ENCODE measurements at regions not wholly inside any gene's neighbourhood (a gene's known extent, or its start where the extent isn't known, plus 50 kb on each side); places are given as distances from the start of the nearest gene placed in this dataset.

GRCh38 chr17:13939222-13939621, 130.1 kb upstream of the COX10 start:
- DNase-seq (ENCODE audit: low spot score): peak; percentile 26
- peaks cover 24% of the 10 kb centered on the region for H3K9me3 Mint-ChIP-seq
- TF ChIP-seq HMGA2 (CRISPR knock-in tag; IDR thresholded peaks at IDR 0.05) (no peak), ZSCAN18 (CRISPR knock-in tag; IDR thresholded peaks at IDR 0.05) (no peak), ATF3 (CRISPR knock-in tag; conservative IDR thresholded peaks at IDR 0.05) (no peak)
- peaks cover 4% of the 10 kb centered on the region for H3K36me3 Mint-ChIP-seq
- CTCF ChIA-PET: interaction anchor here (0.7 to 1.4 kb wide), 7 partner anchors 9 to 204 kb away, joined by 3 to 4 read pairs (median 3); no protein-coding TSS in a partner anchor
- H3K27ac Mint-ChIP-seq: no peak overlapping the region
- ATAC-seq: peak; percentile 64
- no peaks in the 10 kb centered on the region for H3K27me3 Mint-ChIP-seq (ENCODE audit: low read depth)
- POLR2A ChIA-PET: interaction anchor here (0.5 kb wide), 1 partner anchor 220 kb away, joined by 3 read pairs; no protein-coding TSS in a partner anchor
- H3K4me3 Mint-ChIP-seq: no peak overlapping the region
- no peaks in the 10 kb centered on the region for H3K4me1 Mint-ChIP-seq

- ChIA-PET CTCF (interaction anchor here (0.6 to 0.9 kb wide), 2 partner anchors 9 to 54 kb away, joined by 3 read pairs; no protein-coding TSS in a partner anchor), POLR2A (interaction anchor here (0.6 to 0.7 kb wide), 2 partner anchors 304 to 334 kb away, joined by 3 read pairs; no protein-coding TSS in a partner anchor)
- Mint-ChIP-seq H3K27me3 (ENCODE audit: low read depth) (no peaks in the 10 kb centered on the region), H3K4me1 (no peaks in the 10 kb centered on the region), H3K27ac (no peak overlapping the region), H3K4me3 (no peak overlapping the region), H3K9me3 (peaks cover 24% of the 10 kb centered on the region), H3K36me3 (peaks cover 4% of the 10 kb centered on the region)
- DNase-seq (ENCODE audit: low spot score) (no peak), ATAC-seq (peak; percentile 43)
- TF ChIP-seq ATF2 (CRISPR knock-in tag; IDR thresholded peaks at IDR 0.05; ENCODE audit: borderline replicate concordance, low read depth) (no peak), NR2C2 (CRISPR knock-in tag; IDR thresholded peaks at IDR 0.05) (0 out of 2 replicates have a peak, but pooled peaks have one; percentile 43)
Observed at GRCh38 chr17:13940858-13941665, 128.2 kb upstream of the COX10 start.

- DNase-seq (ENCODE audit: low spot score) (no peak), ATAC-seq (no peak)
- Mint-ChIP-seq H3K9me3 (peaks cover 24% of the 10 kb centered on the region), H3K4me1 (no peaks in the 10 kb centered on the region), H3K36me3 (peaks cover 4% of the 10 kb centered on the region), H3K27me3 (ENCODE audit: low read depth) (no peaks in the 10 kb centered on the region), H3K27ac (no peak overlapping the region), H3K4me3 (no peak overlapping the region)
- ChIA-PET POLR2A (no interaction called here), CTCF (no interaction called here)
- no peak for TF ChIP-seq IRF1 (CRISPR knock-in tag; IDR thresholded peaks at IDR 0.05)
- no peak for TF ChIP-seq ZNF671 (CRISPR knock-in tag; IDR thresholded peaks at IDR 0.05)
- no peak for TF ChIP-seq TCF7 (CRISPR knock-in tag; IDR thresholded peaks at IDR 0.05; ENCODE audit: low read depth)
- TF ChIP-seq ZBTB43 (CRISPR knock-in tag; IDR thresholded peaks at IDR 0.05): no peak
- TF ChIP-seq ZNF532 (CRISPR knock-in tag; IDR thresholded peaks at IDR 0.05; ENCODE audit: borderline replicate concordance): no peak
- no peak for TF ChIP-seq AR (CRISPR knock-in tag; IDR thresholded peaks at IDR 0.05)
- no peak for TF ChIP-seq FOXP4 (CRISPR knock-in tag; IDR thresholded peaks at IDR 0.05)
- TF ChIP-seq MXD4 (CRISPR knock-in tag; IDR thresholded peaks at IDR 0.05; ENCODE audit: borderline replicate concordance): no peak
- no peak for TF ChIP-seq EMX1 (CRISPR knock-in tag; IDR thresholded peaks at IDR 0.05)
Observed at GRCh38 chr17:13941781-13942180, 127.5 kb upstream of the COX10 start.

Data from WTC11 (cell line).